BE2C (cell line): ENCODE measurements at regions not wholly inside any gene's neighbourhood (a gene's known extent, or its start where the extent isn't known, plus 50 kb on each side); places are given as distances from the start of the nearest gene placed in this dataset.

ENCODE experiments used
- DNase-seq: peaks from one replicate; pipeline ENCODE4 v3.0.0-alpha.2; 2020
- H3K27me3 ChIP-seq: fragments of 250-450 bp; sonication (Bioruptor Pico); 2 replicates; pipeline ENCODE4 v1.5.1; 2020; ENCODE audit warnings: mild to moderate bottlenecking
- H3K36me3 ChIP-seq: fragments of 250-450 bp; sonication (Bioruptor Pico); 2 replicates; pipeline ENCODE4 v1.5.1; 2020; ENCODE audit warnings: mild to moderate bottlenecking
- H3K4me1 ChIP-seq: fragments of 250-450 bp; sonication (Bioruptor Pico); 2 replicates; pipeline ENCODE4 v1.5.1; 2020
- H3K4me3 ChIP-seq: 2 replicates; pipeline ENCODE4 v1.5.1; 2011; ENCODE audit warnings: low read depth, low read length
- H3K9me3 ChIP-seq: fragments of 250-450 bp; sonication (Bioruptor Pico); 2 replicates; pipeline ENCODE4 v1.5.1; 2020
- CTCF ChIP-seq: IDR thresholded peaks from 2 replicates; pipeline ENCODE4 v1.5.1; 2012; ENCODE audit warnings: mild to moderate bottlenecking, low read depth, low read length

GRCh38 chr10:32148864-32149251 is 92.6 kb upstream of the KIF5B start:
- Histone ChIP-seq H3K9me3 (no peaks in the 10 kb centered on the region; the same call in 1 of the 2 replicates), H3K4me3 (no peak overlapping the region), H3K36me3 (no peaks in the 10 kb centered on the region), H3K27me3 (no peaks in the 10 kb centered on the region), H3K4me1 (no peaks in the 10 kb centered on the region)
- no peak for TF ChIP-seq CTCF
- no peak for DNase-seq

- no peaks in the 10 kb centered on the region for H3K27me3 ChIP-seq
Measured at GRCh38 chr10:32147730-32148129, 91.5 kb upstream of the KIF5B start.

GRCh38 chr10:32146166-32146565 is 89.9 kb upstream of the KIF5B start:
- no peaks in the 10 kb centered on the region for H3K27me3 ChIP-seq
- no peaks in the 10 kb centered on the region for H3K9me3 ChIP-seq
- no peaks in the 10 kb centered on the region for H3K36me3 ChIP-seq
- TF ChIP-seq CTCF: no peak
- H3K4me3 ChIP-seq: no peak overlapping the region
- H3K4me1 ChIP-seq: no peaks in the 10 kb centered on the region
- DNase-seq: no peak

More at GRCh38 chr10:32147730-32148129, 91.5 kb upstream of the KIF5B start:
- no peak for DNase-seq
- no peaks in the 10 kb centered on the region for H3K4me1 ChIP-seq
- no peaks in the 10 kb centered on the region for H3K9me3 ChIP-seq
- H3K4me3 ChIP-seq: no peak overlapping the region
- no peaks in the 10 kb centered on the region for H3K36me3 ChIP-seq
- no peak for TF ChIP-seq CTCF

- H3K36me3 ChIP-seq: no peaks in the 10 kb centered on the region
- no peak for TF ChIP-seq CTCF
- no peak for DNase-seq
- no peaks in the 10 kb centered on the region for H3K27me3 ChIP-seq
- H3K4me3 ChIP-seq: no peak overlapping the region
- H3K9me3 ChIP-seq: no peaks in the 10 kb centered on the region
- H3K4me1 ChIP-seq: no peaks in the 10 kb centered on the region
Measured at GRCh38 chr10:32144817-32145688, 88.8 kb upstream of the KIF5B start.

- Histone ChIP-seq H3K4me1 (no peaks in the 10 kb centered on the region), H3K4me3 (no peak overlapping the region), H3K27me3 (no peaks in the 10 kb centered on the region), H3K9me3 (no peaks in the 10 kb centered on the region), H3K36me3 (no peaks in the 10 kb centered on the region)
- no peak for TF ChIP-seq CTCF
- no peak for DNase-seq
Measured at GRCh38 chr10:32143302-32143847, 87.2 kb upstream of the KIF5B start.

GRCh38 chr10:32142646-32143045 is 86.4 kb upstream of the KIF5B start:
- Histone ChIP-seq H3K4me3 (no peak overlapping the region), H3K36me3 (no peaks in the 10 kb centered on the region), H3K27me3 (no peaks in the 10 kb centered on the region), H3K9me3 (no peaks in the 10 kb centered on the region), H3K4me1 (no peaks in the 10 kb centered on the region)
- no peak for DNase-seq
- no peak for TF ChIP-seq CTCF
